Activated CD4-positive, alpha-beta T cell treated with anti-CD3 and anti-CD28 coated beads, Interleukin-2, Interleukin-4, amounts not matched to agents 100 ng/mL and 50 ng/mL, durations not matched to agents 16 hours and 8 hours (primary cell): ENCODE measurements at regions not wholly inside any gene's neighbourhood (a gene's known extent, or its start where the extent isn't known, plus 50 kb on each side); places are given as distances from the start of the nearest gene placed in this dataset.

ENCODE experiments used
- DNase-seq: peaks from one replicate; pipeline ENCODE4 v3.0.0-alpha.2; 2020; ENCODE audit warnings: low spot score

- no peak for DNase-seq
Observed at GRCh38 chr4:136653640-136654406, 878.5 kb downstream of the PCDH18 start.

GRCh38 chr4:136651932-136652331, 880.4 kb downstream of the PCDH18 start:
- DNase-seq: no peak

- DNase-seq: no peak
Observed at GRCh38 chr4:136651278-136651667, 881.0 kb downstream of the PCDH18 start.

- DNase-seq: no peak
Observed at GRCh38 chr4:136650541-136651277, 881.6 kb downstream of the PCDH18 start.

GRCh38 chr4:136644279-136644678, 888.0 kb downstream of the PCDH18 start:
- DNase-seq: no peak

GRCh38 chr4:136643416-136643815, 888.9 kb downstream of the PCDH18 start:
- DNase-seq: no peak

GRCh38 chr4:136637071-136637777, 895.1 kb downstream of the PCDH18 start:
- DNase-seq: no peak

- DNase-seq: no peak
Observed at GRCh38 chr4:136636155-136636554, 896.1 kb downstream of the PCDH18 start.

- DNase-seq: no peak
Observed at GRCh38 chr4:136634121-136634520, 898.2 kb downstream of the PCDH18 start.

GRCh38 chr4:136599890-136600289, 932.4 kb downstream of the PCDH18 start:
- DNase-seq: no peak

- DNase-seq: no peak
Observed at GRCh38 chr4:136590440-136590839, 941.9 kb downstream of the PCDH18 start.

GRCh38 chr4:136583567-136583966, 948.7 kb downstream of the PCDH18 start:
- DNase-seq: no peak

GRCh38 chr4:136581119-136581518, 951.2 kb downstream of the PCDH18 start:
- DNase-seq: no peak

GRCh38 chr4:136575146-136575545, 957.1 kb downstream of the PCDH18 start:
- no peak for DNase-seq

- no peak for DNase-seq
Observed at GRCh38 chr4:136573460-136573859, 958.8 kb downstream of the PCDH18 start.

- DNase-seq: no peak
Observed at GRCh38 chr4:136571315-136571714, 961.0 kb downstream of the PCDH18 start.

GRCh38 chr4:136562834-136563233, 969.5 kb downstream of the PCDH18 start:
- no peak for DNase-seq

GRCh38 chr4:136558940-136559494, 973.3 kb downstream of the PCDH18 start:
- no peak for DNase-seq

GRCh38 chr4:136557396-136557795, 974.9 kb downstream of the PCDH18 start:
- DNase-seq: no peak

GRCh38 chr4:136554033-136554432, 978.3 kb downstream of the PCDH18 start:
- DNase-seq: no peak

GRCh38 chr4:136551753-136552152, 980.5 kb downstream of the PCDH18 start:
- DNase-seq: no peak

- no peak for DNase-seq
Observed at GRCh38 chr4:136540747-136541146, 991.5 kb downstream of the PCDH18 start.

GRCh38 chr4:136528131-136528530, 1004.2 kb downstream of the PCDH18 start:
- DNase-seq: no peak
